GM12891 (cell line): ENCODE measurements at regions not wholly inside any gene's neighbourhood (a gene's known extent, or its start where the extent isn't known, plus 50 kb on each side); places are given as distances from the start of the nearest gene placed in this dataset.

ENCODE experiments used
- PAX5 ChIP-seq: IDR thresholded peaks from 2 replicates; pipeline ENCODE4 v1.6.1; 2011; ENCODE audit warnings: low read length, moderate library complexity, mild to moderate bottlenecking; ENCODE audit not compliant: insufficient read depth, severe bottlenecking
- POLR2A ChIP-seq: IDR thresholded peaks from 2 replicates; pipeline ENCODE4 v1.6.1; 2011; ENCODE audit warnings: low read depth, low read length, control low read depth
- POLR2AphosphoS5 ChIP-seq: IDR thresholded peaks from 2 replicates; pipeline ENCODE4 v1.6.1; 2011; ENCODE audit warnings: low read depth, low read length, control low read depth
- POU2F2 ChIP-seq: IDR thresholded peaks from 2 replicates; pipeline ENCODE4 v1.6.1; 2011; ENCODE audit warnings: low read depth, mild to moderate bottlenecking, control low read depth, low read length, moderate library complexity
- SPI1 ChIP-seq: IDR thresholded peaks from 2 replicates; pipeline ENCODE4 v1.6.1; 2011; ENCODE audit warnings: low read depth, low read length, control low read depth
- TAF1 ChIP-seq: IDR thresholded peaks from 2 replicates; pipeline ENCODE4 v1.6.1; 2011; ENCODE audit warnings: low read depth, low read length, control low read depth

DNA sequence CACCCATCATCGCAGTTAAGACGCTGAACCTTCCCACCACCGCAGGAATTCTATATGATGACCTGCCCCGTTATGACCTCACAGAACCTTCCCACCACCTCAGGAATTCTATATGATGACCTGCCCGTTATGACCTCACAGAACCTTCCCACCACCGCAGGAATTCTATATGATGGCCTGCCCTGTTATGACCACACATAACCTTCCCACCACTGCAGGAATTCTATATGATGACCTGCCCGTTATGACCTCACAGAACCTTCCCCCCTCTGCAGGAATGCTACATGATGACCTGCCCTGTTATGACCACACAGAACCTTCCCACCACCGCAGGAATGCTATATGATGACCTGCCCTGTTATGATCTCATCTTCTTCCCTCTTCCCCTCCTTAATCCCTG is 64.3 kb downstream of the IRX1 start:
- TF ChIP-seq POLR2A: no peak
- no peak for TF ChIP-seq POLR2AphosphoS5
- TF ChIP-seq TAF1: no peak
- no peak for TF ChIP-seq PAX5
- TF ChIP-seq SPI1: no peak
- TF ChIP-seq POU2F2: no peak
